ENCODE measurements at regions not wholly inside any gene's neighbourhood (a gene's known extent, or its start where the extent isn't known, plus 50 kb on each side); places are given as distances from the start of the nearest gene placed in this dataset.
"Not testable (repeated sequence)": the region's sequence is repeated elsewhere in the genome, so short reads cannot be mapped to it uniquely, and the experiment has no call there.

DNA sequence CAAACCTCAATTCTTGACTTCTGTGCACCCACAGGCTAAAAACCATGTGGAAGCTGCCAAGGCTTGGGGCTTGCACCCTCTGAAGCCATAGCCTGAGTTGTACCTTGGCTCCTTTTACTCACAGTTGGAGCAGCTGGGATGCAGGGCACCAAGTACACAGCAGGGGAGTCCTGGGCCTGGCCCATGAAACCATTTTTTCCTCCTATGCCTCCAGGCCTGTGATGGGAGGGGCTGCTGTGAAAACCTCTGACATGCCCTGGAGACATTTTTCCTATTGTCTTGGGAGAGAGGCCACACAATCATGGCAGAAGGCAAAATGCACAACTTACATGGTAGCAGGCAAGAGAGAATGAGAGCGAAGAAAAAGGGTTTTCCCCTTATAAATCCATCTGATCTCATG, 568.6 kb downstream of the SMARCA1 start:
- not testable (repeated sequence) for DNase-seq (ENCODE audit: low read depth)

DNA sequence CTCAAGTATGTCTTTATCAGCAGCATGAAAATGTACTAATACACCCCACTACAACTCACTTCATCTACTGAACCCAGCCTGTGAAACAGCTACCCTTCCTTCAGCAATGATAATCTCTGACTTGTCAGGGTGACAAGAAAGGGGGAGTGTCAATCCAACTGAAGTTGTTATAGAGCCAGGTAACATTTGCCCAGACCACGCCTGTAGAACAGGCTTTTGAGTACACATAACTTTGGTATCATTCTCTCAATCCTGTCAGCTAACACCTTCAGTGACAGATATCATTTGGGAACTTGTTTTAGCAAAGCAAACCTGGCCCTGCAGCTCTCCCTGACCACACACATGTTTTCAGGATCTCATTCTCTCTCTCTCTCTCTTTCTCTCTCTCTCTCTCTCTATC, 592.2 kb downstream of the SMARCA1 start:
- no peak for DNase-seq (ENCODE audit: low read depth)

DNA sequence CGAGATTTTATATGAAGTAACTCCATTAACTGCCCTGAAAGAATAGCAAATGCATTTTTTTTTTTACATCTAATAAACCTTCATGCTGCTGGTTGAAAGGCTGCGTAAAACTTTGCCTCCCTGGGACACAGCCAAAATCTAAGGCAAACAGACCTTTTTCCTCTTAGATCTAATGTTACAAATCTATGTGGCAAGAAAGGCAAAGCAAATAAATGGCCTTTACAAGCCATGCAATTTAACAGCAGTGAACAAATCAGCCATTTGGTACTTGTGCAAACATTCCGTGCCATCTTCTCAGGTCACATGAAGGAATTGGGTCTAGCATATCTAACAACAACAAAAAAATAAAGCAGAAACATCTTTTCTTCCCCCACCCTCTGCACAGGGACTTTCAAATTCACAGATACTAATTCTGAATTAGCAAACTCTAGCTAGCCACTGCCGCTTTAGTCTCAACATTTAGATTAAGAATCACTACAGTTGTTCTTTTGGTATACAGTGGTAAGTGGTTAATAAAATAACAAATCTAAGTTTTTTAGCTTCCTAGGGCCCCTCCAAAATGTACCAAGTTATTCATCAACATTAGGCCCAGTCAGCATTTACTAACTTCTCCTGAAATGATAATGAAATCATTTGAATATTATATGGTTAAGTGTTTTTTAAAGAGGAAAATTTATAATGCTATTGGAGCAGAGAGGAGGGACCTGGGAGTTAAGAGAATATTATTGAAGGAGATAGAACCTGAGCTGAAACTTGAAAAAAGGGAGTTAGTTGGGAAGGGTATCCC, 593.8 kb downstream of the SMARCA1 start:
- no peak for DNase-seq (ENCODE audit: low read depth)

DNA sequence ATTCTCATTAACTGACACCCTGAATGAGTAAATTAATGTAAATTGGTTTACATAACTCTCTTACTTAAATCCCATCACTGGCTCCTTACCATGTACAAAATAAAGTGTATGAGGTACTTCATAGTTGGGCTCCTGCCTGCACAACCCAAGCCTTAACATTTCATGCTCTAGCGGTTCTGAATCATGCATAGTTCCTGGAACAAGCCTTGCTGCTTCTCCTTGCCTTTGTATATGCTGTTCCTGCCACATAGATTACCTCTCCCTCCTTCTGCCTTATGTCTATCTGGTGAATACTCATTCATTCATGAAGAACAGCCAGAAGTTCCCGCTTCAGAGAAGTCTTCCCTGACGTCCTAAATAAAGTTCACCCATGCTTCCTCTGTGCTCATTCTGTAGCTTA, 594.7 kb downstream of the SMARCA1 start:
- no peak for DNase-seq (ENCODE audit: low read depth)

DNA sequence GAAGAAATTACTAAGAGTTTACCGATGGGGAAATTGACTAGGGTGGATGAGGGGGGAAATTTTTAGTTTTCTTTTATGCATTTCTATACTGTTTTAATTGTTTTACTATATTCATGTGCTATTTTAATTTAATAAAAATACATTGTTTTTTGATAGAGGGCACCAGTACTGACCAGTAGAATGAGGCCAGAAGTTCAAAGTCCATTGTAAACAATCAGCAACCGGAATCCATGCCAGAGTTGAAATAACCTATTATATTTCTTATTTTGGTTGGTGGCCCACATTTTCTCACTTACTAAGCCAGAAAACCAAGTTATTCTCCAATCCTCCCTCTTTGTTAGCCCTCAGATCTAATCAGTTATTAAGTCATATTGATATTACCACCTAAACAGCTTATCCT, 595.9 kb downstream of the SMARCA1 start:
- no peak for DNase-seq (ENCODE audit: low read depth)

DNA sequence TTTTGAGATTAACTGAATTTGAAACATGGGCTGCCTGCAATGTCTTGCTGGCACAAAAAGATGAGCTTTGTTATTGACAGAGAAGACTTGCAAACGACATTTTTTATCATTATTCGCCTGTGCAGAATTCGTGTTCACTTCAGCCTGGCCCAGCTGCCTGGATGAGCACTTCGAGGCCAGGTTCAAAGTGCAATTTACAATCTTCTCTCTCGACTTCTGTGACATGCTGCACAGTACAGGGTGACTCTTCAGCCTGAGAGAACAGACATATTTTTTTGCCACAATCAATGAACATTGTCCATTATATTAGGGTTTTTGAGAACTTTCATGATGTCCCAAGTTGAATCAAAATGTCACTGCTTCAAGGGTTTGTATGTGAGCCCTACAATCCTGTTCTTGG, 616.5 kb downstream of the SMARCA1 start:
- DNase-seq (ENCODE audit: low read depth) = no peak

DNA sequence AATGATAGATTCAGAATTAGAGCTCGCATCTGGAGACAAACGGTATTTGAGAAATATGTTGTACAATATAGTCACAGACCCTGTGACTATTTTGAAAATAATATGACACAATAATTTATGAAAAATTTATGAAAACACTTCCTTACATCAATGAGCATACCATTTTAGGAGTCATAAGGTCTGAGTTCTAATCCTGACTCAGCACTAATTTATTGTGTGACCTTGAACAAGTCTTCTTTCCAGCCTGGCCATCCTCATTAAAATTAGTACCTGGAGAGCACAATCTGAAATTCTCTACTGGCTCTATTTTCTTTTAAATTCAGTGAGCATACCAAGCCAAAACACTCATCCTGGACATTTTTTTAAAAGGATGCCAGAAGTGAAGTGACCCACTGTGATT, 622.3 kb downstream of the SMARCA1 start:
- no peak for DNase-seq (ENCODE audit: low read depth)

DNA sequence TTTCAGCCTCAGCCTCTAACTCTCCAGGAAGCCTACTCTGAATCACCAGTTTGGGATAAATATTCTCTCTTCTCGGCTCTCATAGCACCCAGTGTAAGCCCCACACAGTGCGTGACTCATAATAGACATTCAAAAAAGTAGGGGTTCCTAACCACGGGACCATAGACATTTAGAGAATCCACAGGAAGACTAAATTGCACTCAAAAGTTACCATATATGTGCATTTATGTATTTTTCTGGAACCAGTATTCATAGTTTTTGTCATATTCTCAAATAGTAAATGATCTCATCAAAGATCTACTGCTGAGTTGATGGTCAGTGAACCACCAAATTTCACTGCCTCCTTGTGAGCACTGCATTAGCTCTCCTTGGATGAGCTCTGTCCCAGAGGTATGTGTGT, 625.7 kb downstream of the SMARCA1 start:
- DNase-seq (ENCODE audit: low read depth) = no peak

DNA sequence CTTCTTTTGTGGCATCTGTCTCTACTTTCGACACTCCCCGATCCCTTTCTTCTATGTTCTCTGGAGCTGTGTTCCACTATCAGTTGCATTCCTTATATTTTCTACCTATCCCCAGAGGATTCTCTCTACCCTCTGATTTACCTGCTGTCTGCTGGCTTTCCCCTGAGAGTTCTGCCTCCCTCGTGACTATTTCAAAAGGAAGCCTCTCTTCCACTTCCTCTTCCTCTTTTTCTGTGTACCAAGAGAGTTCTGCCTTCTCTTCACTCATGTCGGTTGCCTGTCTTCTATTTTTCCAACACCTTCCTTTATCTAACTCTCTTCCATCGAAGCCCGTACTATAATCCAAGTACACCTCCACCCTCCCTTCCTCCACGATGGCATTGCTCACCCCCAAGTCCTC, 631.7 kb downstream of the SMARCA1 start:
- no peak for DNase-seq (ENCODE audit: low read depth)

DNA sequence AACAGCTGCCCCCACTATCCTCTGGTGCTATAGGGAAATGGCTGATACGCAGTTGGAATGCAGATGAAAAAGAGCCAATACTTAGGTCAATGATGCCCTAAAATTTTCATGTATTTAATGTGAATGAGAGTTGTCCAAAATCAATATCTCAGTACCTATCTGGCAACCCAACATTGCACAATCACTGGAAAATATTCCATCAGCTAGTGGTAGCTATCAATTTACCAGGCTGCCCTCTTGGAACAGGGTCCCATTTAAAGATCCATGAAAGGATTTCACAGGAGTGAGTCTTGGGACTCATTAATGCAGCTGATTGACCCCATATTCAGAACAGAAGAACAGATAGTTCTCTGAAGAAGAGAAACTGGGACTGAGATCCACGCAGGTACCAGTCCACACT, 638.9 kb downstream of the SMARCA1 start:
- DNase-seq (ENCODE audit: low read depth) = no peak

DNA sequence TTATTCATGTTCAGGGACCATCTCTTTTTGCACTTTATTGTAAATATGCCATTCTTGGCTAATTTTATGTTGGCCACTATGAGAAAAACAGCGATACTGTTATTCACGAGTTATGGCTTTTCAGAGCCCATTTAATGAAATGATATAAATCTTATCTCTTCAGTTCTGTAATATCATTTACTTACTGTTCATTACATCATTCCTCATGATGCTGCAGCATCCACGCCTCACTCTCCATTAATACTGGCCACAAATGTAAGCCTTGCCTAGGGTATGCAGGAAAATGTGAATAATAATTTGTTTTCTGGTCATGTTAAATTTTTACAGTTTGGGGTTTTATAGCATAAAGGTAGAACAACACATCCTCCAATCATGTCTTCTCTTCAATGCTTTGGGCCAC, 639.6 kb downstream of the SMARCA1 start:
- DNase-seq (ENCODE audit: low read depth) = no peak

DNA sequence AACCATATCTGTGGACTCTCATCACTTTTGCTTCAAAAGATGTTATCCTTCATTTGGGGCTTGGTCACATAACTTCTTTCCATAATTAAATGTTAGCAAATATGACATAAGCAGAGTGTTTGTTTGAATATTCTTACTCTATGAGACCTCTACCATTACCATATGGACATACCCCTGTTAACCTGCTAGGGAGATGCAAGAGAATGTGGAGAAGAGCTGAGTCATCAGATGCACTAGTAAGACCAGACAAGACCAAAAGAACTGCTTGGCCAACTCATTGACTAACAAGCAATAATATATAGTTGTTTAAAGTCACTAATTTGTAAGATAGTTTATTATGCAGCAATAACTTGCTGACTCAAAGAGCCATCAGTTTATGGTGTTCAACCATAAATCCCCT, 652.9 kb downstream of the SMARCA1 start:
- DNase-seq (ENCODE audit: low read depth) = no peak

DNA sequence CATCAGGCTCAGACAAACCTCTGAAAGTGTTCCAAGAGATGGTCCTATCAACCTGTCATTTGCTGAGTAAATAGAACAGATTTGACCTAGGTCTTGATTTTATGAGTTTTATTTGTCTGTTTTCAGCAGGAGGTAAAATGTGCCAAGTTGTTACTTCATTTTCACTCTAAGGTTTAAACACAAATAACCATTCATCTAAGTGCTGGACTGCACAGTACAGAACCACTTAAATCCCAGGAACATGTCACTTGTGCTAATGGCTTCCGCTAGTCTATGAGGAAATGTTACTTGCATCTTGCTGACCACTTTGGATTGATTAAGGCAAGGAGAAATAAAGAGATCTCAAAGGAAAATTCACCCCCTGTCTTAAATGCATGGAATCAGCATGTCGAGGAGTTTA, 660.7 kb downstream of the SMARCA1 start:
- no peak for DNase-seq (ENCODE audit: low read depth)

DNA sequence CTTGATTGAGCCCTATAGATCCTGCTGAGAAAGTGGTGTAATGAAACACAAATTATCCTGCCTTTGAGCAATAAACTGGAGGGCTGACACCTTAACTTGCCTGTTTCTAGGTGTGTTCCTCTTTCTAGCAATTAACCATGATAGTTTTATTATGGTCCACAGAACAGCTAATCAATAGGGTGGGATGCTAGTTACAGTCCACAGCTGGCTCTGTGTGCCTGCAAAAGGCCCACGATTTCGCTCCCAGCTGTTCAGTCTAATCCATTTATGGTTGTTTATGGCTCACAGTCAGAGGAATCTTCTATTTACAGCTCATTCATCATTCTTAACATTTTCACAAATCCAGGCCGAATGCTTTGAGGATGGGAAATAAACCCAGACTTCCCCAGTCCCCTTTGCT, 674.9 kb downstream of the SMARCA1 start:
- DNase-seq (ENCODE audit: low read depth) = no peak

DNA sequence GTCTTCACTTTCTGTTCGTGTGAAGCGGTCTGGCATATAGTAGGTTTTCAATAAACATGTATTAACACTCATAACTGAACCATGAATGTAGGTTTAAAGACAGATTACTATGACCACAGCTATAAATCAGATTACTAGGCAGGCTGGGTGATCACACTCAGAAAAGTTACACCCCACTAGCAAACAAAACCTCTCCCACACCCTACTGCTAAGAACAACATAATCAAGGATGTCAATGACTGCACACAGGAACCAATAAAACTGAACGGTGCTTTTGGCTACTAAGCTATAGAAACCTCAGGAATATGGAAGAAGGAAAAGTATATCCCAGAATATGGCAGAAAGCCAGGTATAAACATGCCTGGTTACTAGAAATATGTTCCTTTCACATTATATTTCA, 676.9 kb downstream of the SMARCA1 start:
- DNase-seq (ENCODE audit: low read depth) = no peak

DNA sequence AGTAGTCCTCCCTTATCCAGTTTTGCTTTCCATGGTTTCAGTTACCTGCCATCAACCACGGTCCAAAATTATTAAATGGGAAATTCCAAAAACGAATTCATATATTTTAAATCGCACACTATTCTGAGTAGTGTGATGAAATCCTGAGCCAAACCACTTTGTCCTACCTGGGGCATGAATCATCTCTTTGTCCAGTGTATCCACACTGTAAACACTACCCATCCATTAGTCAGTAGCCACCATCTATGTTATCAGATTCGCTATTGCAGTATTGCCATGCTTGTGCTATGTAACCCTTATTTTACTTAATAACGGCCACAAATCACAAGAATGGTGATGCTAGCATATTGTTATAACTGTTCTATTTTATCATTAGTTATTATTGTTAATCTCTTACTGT, 704.6 kb downstream of the SMARCA1 start:
- DNase-seq (ENCODE audit: low read depth) = no peak

DNA sequence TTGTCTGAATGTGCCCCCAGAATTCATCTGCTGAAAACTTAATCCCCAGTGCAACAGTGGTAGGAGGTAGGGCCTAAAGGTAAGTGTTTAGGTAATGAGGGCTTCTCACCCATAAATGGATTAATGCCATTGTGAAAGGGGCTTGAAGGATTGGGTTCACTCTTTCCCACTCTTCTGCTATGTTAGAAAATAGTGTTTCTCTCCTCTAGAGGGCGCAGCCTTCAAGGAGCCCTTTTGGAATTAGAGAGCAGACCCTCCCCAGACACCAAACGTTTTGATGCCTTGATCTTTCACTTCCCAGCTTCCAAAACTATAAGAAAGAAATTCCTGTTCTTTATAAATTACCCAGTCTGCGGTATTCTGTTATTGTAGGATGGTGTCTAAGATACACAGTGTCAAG, 706.4 kb downstream of the SMARCA1 start:
- DNase-seq (ENCODE audit: low read depth) = no peak

DNA sequence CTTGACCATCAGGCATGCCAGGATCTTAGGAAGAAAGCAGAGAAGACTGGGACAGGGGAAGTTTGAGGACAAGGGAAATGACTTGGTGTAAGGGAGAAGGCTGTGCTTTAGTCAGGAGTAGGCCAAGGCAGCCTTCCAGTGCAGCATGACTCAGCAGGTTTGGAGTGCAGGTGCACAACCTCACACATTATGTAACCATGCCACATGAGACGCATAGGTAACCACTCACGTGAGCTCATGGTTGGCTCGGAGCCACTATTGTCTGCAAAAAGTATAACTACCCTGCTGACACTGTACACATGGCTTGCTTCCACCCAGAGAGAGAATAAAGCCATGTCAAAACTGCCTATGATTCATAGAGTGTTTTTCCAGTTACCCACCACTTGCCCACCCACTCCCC, 715.9 kb downstream of the SMARCA1 start:
- DNase-seq (ENCODE audit: low read depth) = no peak

DNA sequence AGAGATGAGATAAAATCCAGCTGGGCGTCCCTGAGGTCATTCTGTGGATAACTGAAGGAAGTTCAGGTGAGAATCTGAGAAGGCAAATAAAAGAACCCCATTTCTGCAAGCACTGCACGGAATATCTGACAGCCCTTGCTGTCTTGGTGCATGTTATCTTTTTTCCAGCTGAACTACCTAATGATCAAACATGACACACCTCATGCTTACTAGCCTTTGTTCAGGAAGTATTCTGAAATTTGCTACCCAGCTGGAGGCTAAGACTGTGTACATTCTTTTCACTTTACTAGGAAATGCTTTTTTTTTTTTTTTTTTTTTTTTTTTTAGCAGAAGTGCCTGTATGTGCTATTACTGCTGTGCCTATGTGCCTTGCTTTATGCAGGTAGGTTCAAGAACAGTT, 718.1 kb downstream of the SMARCA1 start:
- DNase-seq (ENCODE audit: low read depth) = no peak

DNA sequence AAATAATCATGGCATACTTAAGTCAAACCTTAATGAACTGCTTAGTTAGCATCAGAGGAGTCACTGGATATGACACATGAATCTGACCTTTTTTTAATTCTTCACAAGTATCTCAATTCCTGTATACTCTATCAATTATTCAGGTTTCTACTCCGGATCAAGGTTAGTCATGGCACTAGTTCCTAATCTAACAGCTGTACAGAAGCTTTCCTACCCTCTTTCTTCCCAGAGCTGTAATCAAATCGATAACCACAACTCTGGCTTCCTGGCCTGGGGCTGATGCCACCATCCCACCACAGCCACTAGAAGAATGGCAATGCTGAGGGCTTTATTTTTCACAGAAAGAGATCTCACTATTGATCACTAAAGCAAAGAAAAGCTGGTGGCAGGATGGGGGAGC, 718.5 kb downstream of the SMARCA1 start:
- no peak for DNase-seq (ENCODE audit: low read depth)

DNA sequence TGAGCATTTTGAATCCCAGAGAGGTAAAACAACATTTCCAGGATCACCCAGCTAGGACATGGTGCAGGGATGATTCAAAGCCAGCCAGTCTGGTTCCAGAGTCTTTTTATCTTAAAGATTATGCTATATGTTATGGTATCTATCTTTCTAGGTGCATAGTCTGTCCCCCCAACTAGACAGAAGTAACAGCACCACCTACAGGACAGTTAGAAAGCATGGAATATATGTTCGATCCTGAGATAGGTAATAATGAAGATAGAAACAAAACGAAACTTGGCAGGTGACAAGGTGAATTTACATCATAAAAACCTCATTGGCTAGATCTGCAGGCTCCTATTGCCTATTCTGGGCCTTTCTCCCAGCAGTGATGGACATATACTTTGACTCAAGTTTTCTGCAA, 723.2 kb downstream of the SMARCA1 start:
- no peak for DNase-seq (ENCODE audit: low read depth)

DNA sequence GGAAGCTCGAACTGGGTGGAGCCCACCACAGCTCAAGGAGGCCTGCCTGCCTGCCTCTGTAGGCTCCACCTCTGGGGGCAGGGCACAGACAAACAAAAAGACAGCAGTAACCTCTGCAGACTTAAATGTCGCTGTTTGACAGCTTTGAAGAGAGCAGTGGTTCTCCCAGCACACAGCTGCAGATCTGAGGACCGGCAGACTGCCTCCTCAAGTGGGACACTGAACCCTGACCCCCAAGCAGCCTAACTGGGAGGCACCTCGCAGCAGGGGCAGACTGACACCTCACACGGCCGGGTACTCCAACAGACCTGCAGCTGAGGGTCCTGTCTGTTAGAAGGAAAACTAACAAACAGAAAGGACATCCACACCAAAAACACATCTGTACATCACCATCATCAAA, 730.9 kb upstream of the ACTRT1 start:
- DNase-seq (ENCODE audit: low read depth) = not testable (repeated sequence)

DNA sequence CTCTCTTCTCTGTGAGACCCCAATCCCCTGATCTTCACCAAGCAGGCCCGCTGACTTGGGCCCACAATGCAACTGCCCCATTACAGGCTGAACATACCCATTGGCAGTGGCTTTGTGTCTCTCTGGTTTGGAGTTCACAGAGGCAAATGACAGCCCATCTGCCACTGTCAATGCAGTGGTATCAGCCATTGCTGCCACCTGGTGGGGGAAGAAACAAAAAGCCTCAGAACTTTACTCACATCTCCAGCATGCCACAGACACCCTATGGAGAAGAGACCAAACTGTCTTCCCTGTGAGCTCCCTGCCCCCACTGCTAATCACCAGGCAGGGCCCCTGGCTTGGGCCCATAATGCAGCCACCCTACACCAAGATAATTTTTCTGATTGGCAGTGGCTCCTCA, 729.3 kb upstream of the ACTRT1 start:
- no peak for DNase-seq (ENCODE audit: low read depth)

DNA sequence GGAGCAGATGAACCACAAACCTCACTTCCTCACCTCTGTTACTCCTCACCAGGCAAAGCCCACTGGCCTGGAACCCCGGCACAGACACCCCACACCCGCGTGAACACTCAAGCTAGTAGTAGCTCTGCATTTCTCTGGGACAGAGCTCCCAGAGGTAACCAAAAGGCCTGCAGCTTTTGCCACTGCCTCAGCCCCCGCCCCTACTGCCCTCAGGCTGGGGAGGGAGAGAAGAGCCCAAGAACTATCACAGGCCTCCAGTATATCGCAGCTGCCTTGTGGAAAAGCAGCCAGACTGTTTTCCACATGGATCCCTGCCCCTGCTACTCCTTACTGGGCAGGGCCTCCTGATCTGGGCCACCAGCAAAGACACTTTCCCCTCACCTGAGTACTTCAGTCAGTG, 728.7 kb upstream of the ACTRT1 start:
- no peak for DNase-seq (ENCODE audit: low read depth)

DNA sequence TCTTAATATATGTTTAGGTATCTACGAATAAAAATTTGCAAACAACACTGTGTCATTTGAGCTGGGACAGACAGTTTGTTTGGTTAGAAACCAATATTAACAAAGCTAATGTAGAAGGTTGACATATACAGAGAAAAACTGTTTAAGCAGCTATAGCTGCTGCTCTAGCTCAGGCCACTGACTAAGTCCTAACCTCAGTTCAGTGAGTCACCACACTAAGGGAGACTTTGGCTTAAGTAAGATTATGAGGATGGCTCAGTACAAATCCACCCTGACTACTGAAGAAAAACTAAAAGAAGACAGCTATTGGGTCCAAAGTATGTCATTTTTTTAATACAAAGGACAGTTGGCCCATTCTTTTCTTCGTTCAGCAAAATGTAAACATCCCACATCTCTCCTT, 717.3 kb upstream of the ACTRT1 start:
- no peak for DNase-seq (ENCODE audit: low read depth)

Data from EH (cell line).